ENCODE measurements at regions not wholly inside any gene's neighbourhood (a gene's known extent, or its start where the extent isn't known, plus 50 kb on each side); places are given as distances from the start of the nearest gene placed in this dataset.

GRCh38 chr1:87179851-87180519, 148.7 kb upstream of the LMO4 start:
- Histone ChIP-seq H3K56ac (ENCODE audit: extremely low read depth, insufficient read depth, low read length) (no peak overlapping the region), H3K14ac (replicated peaks; ENCODE audit: low read depth, low read length) (no peak overlapping the region), H4K91ac (ENCODE audit: insufficient read depth, low read depth, low read length) (no peak overlapping the region), H3K27me3 (ENCODE audit: control insufficient read depth, insufficient read depth, low read length) (peaks cover 3% of the 10 kb centered on the region), H3K9ac (ENCODE audit: low read depth, low read length) (no peak overlapping the region), H3K4me1 (ENCODE audit: control insufficient read depth, insufficient read depth, low read length) (no peaks in the 10 kb centered on the region), H2BK20ac (ENCODE audit: low read depth, low read length) (no peak overlapping the region), H3K9me1 (ENCODE audit: insufficient read depth, low read length) (no peaks in the 10 kb centered on the region), H2BK5ac (ENCODE audit: low read depth, low read length, poor library complexity, severe bottlenecking) (no peak overlapping the region), H2AK5ac (ENCODE audit: low read depth, low read length) (no peak overlapping the region), H3K4me2 (ENCODE audit: low read depth, low read length) (no peak overlapping the region), H2BK120ac (ENCODE audit: low read depth, low read length) (no peak overlapping the region), H3K4me3 (ENCODE audit: insufficient read depth, low read depth, low read length) (no peak overlapping the region), H2BK15ac (ENCODE audit: low read depth, low read length) (no peak overlapping the region), H3K9me3 (ENCODE audit: control insufficient read depth, insufficient read depth, low read length) (no peaks in the 10 kb centered on the region), H3K18ac (ENCODE audit: low read depth, low read length) (no peak overlapping the region), H4K5ac (ENCODE audit: low read depth, low read length) (no peak overlapping the region), H3K79me1 (ENCODE audit: low read depth in 1 of 2, low read length in 2 of 2) (no peaks in the 10 kb centered on the region), H3K27ac (ENCODE audit: insufficient read depth, low read length) (no peak overlapping the region), H3K4ac (ENCODE audit: low read depth, low read length) (no peak overlapping the region), H3K36me3 (ENCODE audit: control insufficient read depth, insufficient read depth, low read length) (no peaks in the 10 kb centered on the region), H4K8ac (ENCODE audit: low read depth in 2 of 2, low read length in 2 of 2) (no peak overlapping the region), H2AFZ (replicated peaks; ENCODE audit: low read length, poor library complexity) (no peak overlapping the region), H2AK9ac (replicated peaks; ENCODE audit: low read depth, low read length, poor library complexity) (no peak overlapping the region), H3K23ac (ENCODE audit: low read depth, low read length) (no peak overlapping the region), H4K20me1 (ENCODE audit: insufficient read depth, low read length) (no peaks in the 10 kb centered on the region)
- ATAC-seq (ENCODE audit: low read depth) (no peak), DNase-seq (no peak)
- POLR2A ChIA-PET (ENCODE audit: unreplicated experiment) = no interaction called here
- dilution Hi-C loops (cut with HindIII; ENCODE audit: low sequenced_read_pairs, unreplicated experiment) = no loop called here
- TF ChIP-seq RFX5 (IDR thresholded peaks at IDR 0.05; ENCODE audit: low read depth, low read length) (no peak), CEBPB (IDR thresholded peaks at IDR 0.05; ENCODE audit: low read depth, low read length) (no peak), RCOR1 (IDR thresholded peaks at IDR 0.05; ENCODE audit: insufficient replicate concordance, low read length) (no peak), MAZ (IDR thresholded peaks at IDR 0.05; ENCODE audit: borderline replicate concordance, low read depth, low read length) (no peak), POLR2A (IDR thresholded peaks at IDR 0.05; ENCODE audit: low read depth, low read length) (no peak), BHLHE40 (IDR thresholded peaks at IDR 0.05; ENCODE audit: low read depth, low read length) (no peak)
- BruUV-seq (replicated peaks) = no TSS peak
- WGBS, 2 experiments (ENCODE audit: extremely low coverage in 2 of 2, insufficient read length in 1 of 2) = 22% methylated on average over 1 of the region's 8 CpGs; no CpG with 5 or more reads in 1 of the 2 experiments
- CTCF ChIA-PET = no interaction called here
- intact Hi-C loops (cut with micrococcal nuclease) = no loop called here
- in situ Hi-C loops (cut with MboI; ENCODE audit: low sequenced_read_pairs) = no loop called here

All from IMR-90 (cell line).